ENCODE measurements at regions not wholly inside any gene's neighbourhood (a gene's known extent, or its start where the extent isn't known, plus 50 kb on each side); places are given as distances from the start of the nearest gene placed in this dataset.

DNA sequence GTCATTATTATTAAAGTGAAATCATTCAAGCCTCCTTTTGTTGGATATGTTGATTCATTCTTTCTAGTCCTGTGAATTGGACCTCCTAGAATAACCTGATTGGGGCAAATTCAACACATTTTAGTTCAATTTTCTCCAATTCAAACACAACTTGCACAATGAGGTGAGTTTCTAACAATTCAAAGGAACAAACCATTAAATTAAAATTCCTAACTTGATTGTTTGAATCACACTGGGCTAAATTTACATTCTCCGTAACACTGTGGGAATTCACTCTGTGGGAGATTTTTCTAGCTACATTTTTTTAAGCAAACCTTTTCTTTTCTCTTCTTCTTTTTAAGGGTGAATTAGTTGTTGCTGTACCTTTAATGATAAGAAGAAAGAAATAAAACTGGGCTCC, 68.3 kb upstream of the CABCOCO1 start:
- TF ChIP-seq ISL1 (CRISPR knock-in tag; IDR thresholded peaks at IDR 0.05) (no peak), ZNF565 (CRISPR knock-in tag; conservative IDR thresholded peaks at IDR 0.05; ENCODE audit: low read depth) (no peak), ZNF8 (CRISPR knock-in tag; IDR thresholded peaks at IDR 0.05) (no peak), ZC3H10 (CRISPR knock-in tag; IDR thresholded peaks at IDR 0.05) (no peak), GLIS3 (CRISPR knock-in tag; IDR thresholded peaks at IDR 0.05) (no peak), TOX (CRISPR knock-in tag; IDR thresholded peaks at IDR 0.05; ENCODE audit: borderline replicate concordance) (no peak), CREB5 (CRISPR knock-in tag; IDR thresholded peaks at IDR 0.05; ENCODE audit: low read depth) (no peak), CSRNP3 (CRISPR knock-in tag; IDR thresholded peaks at IDR 0.05) (no peak), BACH2 (CRISPR knock-in tag; IDR thresholded peaks at IDR 0.05; ENCODE audit: borderline replicate concordance) (no peak), TCF4 (CRISPR knock-in tag; IDR thresholded peaks at IDR 0.05; ENCODE audit: borderline replicate concordance) (no peak), RARB (CRISPR knock-in tag; IDR thresholded peaks at IDR 0.05) (no peak), ZFP3 (CRISPR knock-in tag; IDR thresholded peaks at IDR 0.05) (no peak)
- TF ChIP-seq, protein P1, sequence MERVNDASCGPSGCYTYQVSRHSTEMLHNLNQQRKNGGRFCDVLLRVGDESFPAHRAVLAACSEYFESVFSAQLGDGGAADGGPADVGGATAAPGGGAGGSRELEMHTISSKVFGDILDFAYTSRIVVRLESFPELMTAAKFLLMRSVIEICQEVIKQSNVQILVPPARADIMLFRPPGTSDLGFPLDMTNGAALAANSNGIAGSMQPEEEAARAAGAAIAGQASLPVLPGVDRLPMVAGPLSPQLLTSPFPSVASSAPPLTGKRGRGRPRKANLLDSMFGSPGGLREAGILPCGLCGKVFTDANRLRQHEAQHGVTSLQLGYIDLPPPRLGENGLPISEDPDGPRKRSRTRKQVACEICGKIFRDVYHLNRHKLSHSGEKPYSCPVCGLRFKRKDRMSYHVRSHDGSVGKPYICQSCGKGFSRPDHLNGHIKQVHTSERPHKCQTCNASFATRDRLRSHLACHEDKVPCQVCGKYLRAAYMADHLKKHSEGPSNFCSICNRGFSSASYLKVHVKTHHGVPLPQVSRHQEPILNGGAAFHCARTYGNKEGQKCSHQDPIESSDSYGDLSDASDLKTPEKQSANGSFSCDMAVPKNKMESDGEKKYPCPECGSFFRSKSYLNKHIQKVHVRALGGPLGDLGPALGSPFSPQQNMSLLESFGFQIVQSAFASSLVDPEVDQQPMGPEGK (CRISPR knock-in tag; IDR thresholded peaks at IDR 0.05; ENCODE audit: borderline replicate concordance): no peak
